ENCODE measurements at regions not wholly inside any gene's neighbourhood (a gene's known extent, or its start where the extent isn't known, plus 50 kb on each side); places are given as distances from the start of the nearest gene placed in this dataset.

- TF ChIP-seq, protein P1, sequence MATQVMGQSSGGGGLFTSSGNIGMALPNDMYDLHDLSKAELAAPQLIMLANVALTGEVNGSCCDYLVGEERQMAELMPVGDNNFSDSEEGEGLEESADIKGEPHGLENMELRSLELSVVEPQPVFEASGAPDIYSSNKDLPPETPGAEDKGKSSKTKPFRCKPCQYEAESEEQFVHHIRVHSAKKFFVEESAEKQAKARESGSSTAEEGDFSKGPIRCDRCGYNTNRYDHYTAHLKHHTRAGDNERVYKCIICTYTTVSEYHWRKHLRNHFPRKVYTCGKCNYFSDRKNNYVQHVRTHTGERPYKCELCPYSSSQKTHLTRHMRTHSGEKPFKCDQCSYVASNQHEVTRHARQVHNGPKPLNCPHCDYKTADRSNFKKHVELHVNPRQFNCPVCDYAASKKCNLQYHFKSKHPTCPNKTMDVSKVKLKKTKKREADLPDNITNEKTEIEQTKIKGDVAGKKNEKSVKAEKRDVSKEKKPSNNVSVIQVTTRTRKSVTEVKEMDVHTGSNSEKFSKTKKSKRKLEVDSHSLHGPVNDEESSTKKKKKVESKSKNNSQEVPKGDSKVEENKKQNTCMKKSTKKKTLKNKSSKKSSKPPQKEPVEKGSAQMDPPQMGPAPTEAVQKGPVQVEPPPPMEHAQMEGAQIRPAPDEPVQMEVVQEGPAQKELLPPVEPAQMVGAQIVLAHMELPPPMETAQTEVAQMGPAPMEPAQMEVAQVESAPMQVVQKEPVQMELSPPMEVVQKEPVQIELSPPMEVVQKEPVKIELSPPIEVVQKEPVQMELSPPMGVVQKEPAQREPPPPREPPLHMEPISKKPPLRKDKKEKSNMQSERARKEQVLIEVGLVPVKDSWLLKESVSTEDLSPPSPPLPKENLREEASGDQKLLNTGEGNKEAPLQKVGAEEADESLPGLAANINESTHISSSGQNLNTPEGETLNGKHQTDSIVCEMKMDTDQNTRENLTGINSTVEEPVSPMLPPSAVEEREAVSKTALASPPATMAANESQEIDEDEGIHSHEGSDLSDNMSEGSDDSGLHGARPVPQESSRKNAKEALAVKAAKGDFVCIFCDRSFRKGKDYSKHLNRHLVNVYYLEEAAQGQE (IDR thresholded peaks at IDR 0.05; ENCODE audit: insufficient read depth in 1 of 2, low read depth in 2 of 2, low read length in 1 of 2): no peak
- TF ChIP-seq, protein P2, sequence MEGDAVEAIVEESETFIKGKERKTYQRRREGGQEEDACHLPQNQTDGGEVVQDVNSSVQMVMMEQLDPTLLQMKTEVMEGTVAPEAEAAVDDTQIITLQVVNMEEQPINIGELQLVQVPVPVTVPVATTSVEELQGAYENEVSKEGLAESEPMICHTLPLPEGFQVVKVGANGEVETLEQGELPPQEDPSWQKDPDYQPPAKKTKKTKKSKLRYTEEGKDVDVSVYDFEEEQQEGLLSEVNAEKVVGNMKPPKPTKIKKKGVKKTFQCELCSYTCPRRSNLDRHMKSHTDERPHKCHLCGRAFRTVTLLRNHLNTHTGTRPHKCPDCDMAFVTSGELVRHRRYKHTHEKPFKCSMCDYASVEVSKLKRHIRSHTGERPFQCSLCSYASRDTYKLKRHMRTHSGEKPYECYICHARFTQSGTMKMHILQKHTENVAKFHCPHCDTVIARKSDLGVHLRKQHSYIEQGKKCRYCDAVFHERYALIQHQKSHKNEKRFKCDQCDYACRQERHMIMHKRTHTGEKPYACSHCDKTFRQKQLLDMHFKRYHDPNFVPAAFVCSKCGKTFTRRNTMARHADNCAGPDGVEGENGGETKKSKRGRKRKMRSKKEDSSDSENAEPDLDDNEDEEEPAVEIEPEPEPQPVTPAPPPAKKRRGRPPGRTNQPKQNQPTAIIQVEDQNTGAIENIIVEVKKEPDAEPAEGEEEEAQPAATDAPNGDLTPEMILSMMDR (IDR thresholded peaks at IDR 0.05): no peak
- TF ChIP-seq POLR2AphosphoS5 (IDR thresholded peaks at IDR 0.05; ENCODE audit: low read depth, low read length) (no peak), SIN3A (IDR thresholded peaks at IDR 0.05; ENCODE audit: borderline replicate concordance, insufficient read depth, low read depth, low read length) (no peak), TCF7L2 (IDR thresholded peaks at IDR 0.05; ENCODE audit: low read depth, low read length) (no peak)
Observed at GRCh38 chrX:109299091-109299490, 182.8 kb downstream of the GUCY2F start.

Data from Panc1 (cell line).